Small intestine (tissue), 7 donors: ENCODE measurements at regions not wholly inside any gene's neighbourhood (a gene's known extent, or its start where the extent isn't known, plus 50 kb on each side); places are given as distances from the start of the nearest gene placed in this dataset.
A peak's percentile ranks its signal among the peaks of the same experiment; 100 is the strongest.

Experiments
- DNase-seq, 2 donors: peaks; one replicate each; pipeline versions ENCODE4 v3.0.0 to v3.0.0-alpha.2; 2013
- FAIRE-seq: peaks from 2 replicates; lab custom pipeline; 2012; peaks lifted over from hg19 to GRCh38; lab: Jason Lieb, UNC
- H3K27ac ChIP-seq, 3 donors: one replicate each; pipeline ENCODE4 v1.5.1; 2013; ENCODE audit warnings: low read length in 2 of 3, mild to moderate bottlenecking in 2 of 3, control low read depth in 1 of 3, inconsistent platforms in 1 of 3, low read depth in 1 of 3, moderate library complexity in 1 of 3
- H3K27me3 ChIP-seq, 3 donors: one replicate each; pipeline ENCODE4 v1.6.1; 2013; ENCODE audit warnings: low read length in 3 of 3, inconsistent platforms in 1 of 3; ENCODE audit not compliant: control insufficient read depth in 3 of 3, insufficient read depth in 3 of 3
- H3K36me3 ChIP-seq, 3 donors: one replicate each; pipeline ENCODE4 v1.6.1; 2013; ENCODE audit warnings: low read length in 3 of 3, inconsistent platforms in 1 of 3, low read depth in 1 of 3, mild to moderate bottlenecking in 1 of 3, moderate library complexity in 1 of 3; ENCODE audit not compliant: control insufficient read depth in 3 of 3, insufficient read depth in 2 of 3
- H3K4me1 ChIP-seq, 3 donors: one replicate each; pipeline ENCODE4 v1.6.1; 2013; ENCODE audit warnings: low read length in 2 of 3, inconsistent platforms in 1 of 3, low read depth in 1 of 3, mild to moderate bottlenecking in 1 of 3, moderate library complexity in 1 of 3; ENCODE audit not compliant: control insufficient read depth in 3 of 3, insufficient read depth in 2 of 3
- H3K4me3 ChIP-seq, 3 donors: one replicate each; pipeline ENCODE4 v1.5.1; 2013; ENCODE audit warnings: low read length in 3 of 3, control low read depth in 1 of 3, inconsistent platforms in 1 of 3, low read depth in 1 of 3, mild to moderate bottlenecking in 1 of 3, moderate library complexity in 1 of 3
- H3K9me3 ChIP-seq, 2 donors: one replicate each; pipeline ENCODE4 v1.6.1; 2013; ENCODE audit warnings: low read depth in 1 of 2, low read length in 1 of 2; ENCODE audit not compliant: control insufficient read depth in 2 of 2, insufficient read depth in 1 of 2
- WGBS, 3 donors: extraction: QIAGEN DNeasy Blood & Tissue Kit; methylation state at CpG; one replicate each; pipeline ENCODE4 v1.1.7; 2013; 5-methylcytosine and 5-hydroxymethylcytosine counted together
- donor health status: healthy with polysubstance abuse.
- donor health status: control.
- donor health status: control.
- donor health status: Bipolar disorder and iron deficiency.
- donor health status: healthy.

DNA sequence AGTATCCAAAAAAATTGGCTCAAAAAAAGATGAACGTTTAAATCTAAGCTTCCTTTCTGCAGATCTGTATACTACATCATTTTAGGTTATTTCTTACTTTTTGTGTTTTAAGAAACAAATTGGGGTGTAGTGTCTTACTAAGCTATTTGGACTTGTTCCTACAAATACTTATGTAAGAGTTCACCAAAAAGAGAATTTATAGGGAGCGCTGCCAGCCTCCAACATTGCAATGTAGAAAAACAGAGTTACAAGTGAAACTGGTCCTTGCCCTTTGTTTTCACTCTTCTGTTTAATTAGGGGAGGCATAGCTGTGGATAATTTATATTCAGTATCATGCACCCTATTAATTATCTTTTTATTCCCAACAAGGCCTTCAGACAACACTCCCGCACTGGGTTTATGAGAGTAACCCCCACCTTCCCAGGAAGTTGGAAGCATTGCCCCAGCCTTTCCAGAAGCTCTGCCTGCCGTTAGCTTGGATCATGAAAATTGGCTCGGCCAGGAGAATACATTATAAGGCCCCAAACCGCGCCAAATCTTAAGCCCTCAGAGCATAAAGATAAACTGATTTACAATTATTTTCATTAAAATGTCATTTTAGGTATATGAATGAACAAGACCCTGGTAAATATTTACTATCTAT, 261.8 kb upstream of the KLF6 start:
- Histone ChIP-seq H3K27ac (no peak overlapping the region), H3K36me3 (no peaks in the 10 kb centered on the region), H3K4me3 (no peak overlapping the region), H3K9me3 (no peaks in the 10 kb centered on the region), H3K27me3 (no peaks in the 10 kb centered on the region), H3K4me1 (no peaks in the 10 kb centered on the region)
- WGBS, 3 donors: 66 to 94% (median 85%) methylated on average over 7 of the region's 7 CpGs
- FAIRE-seq: no peak
- DNase-seq: no peak

DNA sequence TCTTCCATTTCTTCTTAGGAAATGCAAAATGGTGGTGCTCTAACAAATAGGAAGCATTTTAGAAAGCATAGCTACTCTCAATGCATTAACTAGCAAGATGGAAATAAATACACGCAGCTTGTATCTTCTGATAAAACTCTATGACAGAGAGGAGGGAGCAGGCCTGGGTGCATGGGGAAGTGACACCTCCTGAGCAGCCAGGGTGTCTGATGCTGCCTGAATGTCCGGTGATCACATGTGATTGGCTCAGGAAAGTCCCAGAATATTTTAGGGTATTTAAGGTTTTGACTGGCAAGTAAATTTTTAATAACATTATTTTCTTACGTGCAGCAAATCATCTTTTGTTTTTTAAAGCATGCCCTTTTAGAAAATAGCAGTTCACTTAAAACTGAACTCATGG, 261.0 kb upstream of the KLF6 start:
- WGBS, 3 donors: 80 to 94% (median 91%) methylated on average over 3 of the region's 3 CpGs
- no peak for FAIRE-seq
- no peak for DNase-seq
- Histone ChIP-seq H3K27ac (no peak overlapping the region), H3K27me3 (no peaks in the 10 kb centered on the region), H3K9me3 (peaks cover 3 to 8% of the 10 kb centered on the region in 2 donors), H3K4me3 (no peak overlapping the region), H3K4me1 (no peaks in the 10 kb centered on the region), H3K36me3 (no peaks in the 10 kb centered on the region)

DNA sequence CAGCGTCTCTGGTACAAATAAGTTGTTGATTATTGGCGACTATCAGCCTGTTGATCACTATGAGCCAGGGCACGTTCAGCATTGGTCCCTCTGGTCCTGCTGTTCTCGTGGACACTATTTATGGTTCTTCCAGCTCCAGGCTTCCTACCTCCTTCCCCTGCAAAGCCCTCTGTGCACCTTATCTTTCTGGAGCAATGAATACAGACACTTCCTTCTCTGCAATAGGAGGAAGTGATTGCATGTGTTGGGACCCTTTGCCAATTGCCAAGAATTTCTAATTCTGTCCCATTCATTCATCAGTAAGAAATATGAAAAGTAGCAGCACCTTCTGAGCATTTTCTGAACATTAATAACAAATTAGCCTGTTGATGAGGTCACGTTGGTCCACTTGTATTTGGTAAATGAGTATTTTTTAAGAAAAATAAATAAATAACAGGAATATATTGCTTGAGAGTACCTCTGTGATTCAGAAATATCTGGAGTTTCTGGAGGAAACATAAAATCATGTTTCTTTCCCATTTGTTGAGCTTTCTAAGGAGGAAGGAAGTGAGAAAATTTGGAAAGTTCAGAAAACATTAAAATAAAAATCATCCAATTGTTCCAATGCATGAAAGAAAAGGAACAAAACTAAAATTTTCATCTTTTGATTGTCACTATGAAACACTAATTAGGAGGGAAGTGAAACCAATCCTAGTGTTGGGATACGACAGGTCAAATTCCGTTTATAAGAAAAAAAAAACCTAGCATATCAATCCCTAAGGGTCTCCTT, 259.1 kb upstream of the KLF6 start:
- FAIRE-seq (no peak), DNase-seq (no peak)
- WGBS, 3 donors: 70 to 78% (median 75%) methylated on average over 7 of the region's 7 CpGs
- Histone ChIP-seq H3K27ac (no peak overlapping the region), H3K4me3 (no peak overlapping the region), H3K27me3 (no peaks in the 10 kb centered on the region), H3K4me1 (no peaks in the 10 kb centered on the region), H3K36me3 (no peaks in the 10 kb centered on the region), H3K9me3 (peaks cover 3 to 12% of the 10 kb centered on the region in 2 donors)

DNA sequence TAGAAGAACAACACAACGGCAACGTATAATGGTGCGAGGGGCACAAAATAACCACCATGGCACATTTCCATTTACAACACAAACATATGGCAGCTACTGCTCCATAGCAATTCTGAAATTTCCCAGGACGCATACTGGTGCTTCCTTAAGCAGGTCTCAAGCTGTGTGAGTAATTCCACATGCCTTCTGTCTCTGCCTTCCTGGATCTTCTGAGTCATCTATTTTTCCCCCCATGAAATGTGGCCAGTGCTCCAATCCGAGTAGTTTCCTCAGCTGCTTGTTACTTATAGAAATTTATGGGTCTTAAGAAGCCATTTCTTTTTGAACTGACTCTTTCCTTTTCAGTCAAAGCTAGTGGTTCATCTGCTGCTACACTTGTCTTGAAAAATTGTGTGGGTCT, 256.6 kb upstream of the KLF6 start:
- 96 to 99% (median 97%) methylated on average over 5 of the region's 5 CpGs for WGBS, 3 donors
- no peak overlapping the region for H3K4me3 ChIP-seq
- H3K27ac ChIP-seq: no peak overlapping the region
- FAIRE-seq: no peak
- no peaks in the 10 kb centered on the region for H3K27me3 ChIP-seq
- DNase-seq: no peak
- H3K9me3 ChIP-seq: peaks cover 3 to 12% of the 10 kb centered on the region in 2 donors
- no peaks in the 10 kb centered on the region for H3K36me3 ChIP-seq
- H3K4me1 ChIP-seq: no peaks in the 10 kb centered on the region

DNA sequence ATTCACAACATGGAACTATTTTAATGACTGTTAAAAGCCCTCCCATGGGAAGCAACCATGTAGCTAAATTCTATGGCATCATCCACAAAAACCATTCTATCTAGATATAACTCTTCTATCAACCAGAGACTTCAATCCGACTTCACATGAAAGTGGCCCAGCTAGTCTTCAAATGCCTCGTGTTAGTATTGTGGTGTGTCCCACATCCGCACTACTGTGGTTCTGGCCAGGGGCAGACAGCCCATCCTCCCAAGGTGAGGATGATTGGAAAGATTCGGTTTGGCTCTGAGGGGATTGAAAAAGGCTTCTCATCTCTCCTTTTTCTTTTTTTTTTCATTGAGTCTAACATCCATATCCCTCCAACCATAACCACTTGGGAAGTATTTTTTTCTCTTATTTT, 253.0 kb upstream of the KLF6 start:
- H3K9me3 ChIP-seq: peaks cover 3 to 12% of the 10 kb centered on the region in 2 donors
- no peak for FAIRE-seq
- no peaks in the 10 kb centered on the region for H3K27me3 ChIP-seq

DNA sequence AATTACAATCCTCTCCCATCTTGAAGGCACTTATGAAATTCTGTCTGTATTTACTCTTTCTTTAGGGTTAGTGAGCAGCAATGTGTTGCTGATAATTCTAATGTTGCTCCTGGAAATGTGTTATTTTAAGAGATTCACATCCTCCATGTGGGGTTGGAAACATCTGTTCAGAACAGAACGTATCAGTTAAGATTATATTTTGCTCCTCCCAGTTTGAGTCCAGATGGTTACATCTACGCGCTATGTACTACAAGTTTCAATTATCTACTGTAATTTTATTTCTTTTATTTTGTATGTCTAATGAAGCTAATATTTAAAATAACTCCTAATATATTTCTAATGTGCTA, 250.6 kb upstream of the KLF6 start:
- no peaks in the 10 kb centered on the region for H3K4me1 ChIP-seq
- H3K27ac ChIP-seq: peak overlapping the region in 1 of 3 donors; percentile 47
- no peaks in the 10 kb centered on the region for H3K9me3 ChIP-seq
- FAIRE-seq (no peak), DNase-seq (no peak)
- 68 to 77% (median 68%) methylated on average over 3 of the region's 3 CpGs for WGBS, 3 donors
- H3K36me3 ChIP-seq: no peaks in the 10 kb centered on the region
- H3K27me3 ChIP-seq: no peaks in the 10 kb centered on the region
- H3K4me3 ChIP-seq: no peak overlapping the region

More for the DNA sequence above, 253.0 kb upstream of the KLF6 start:
- Histone ChIP-seq H3K4me3 (no peak overlapping the region), H3K4me1 (no peaks in the 10 kb centered on the region), H3K27ac (no peak overlapping the region), H3K36me3 (no peaks in the 10 kb centered on the region)
- no peak for DNase-seq
- 84 to 94% (median 94%) methylated on average over 4 of the region's 4 CpGs for WGBS, 3 donors

DNA sequence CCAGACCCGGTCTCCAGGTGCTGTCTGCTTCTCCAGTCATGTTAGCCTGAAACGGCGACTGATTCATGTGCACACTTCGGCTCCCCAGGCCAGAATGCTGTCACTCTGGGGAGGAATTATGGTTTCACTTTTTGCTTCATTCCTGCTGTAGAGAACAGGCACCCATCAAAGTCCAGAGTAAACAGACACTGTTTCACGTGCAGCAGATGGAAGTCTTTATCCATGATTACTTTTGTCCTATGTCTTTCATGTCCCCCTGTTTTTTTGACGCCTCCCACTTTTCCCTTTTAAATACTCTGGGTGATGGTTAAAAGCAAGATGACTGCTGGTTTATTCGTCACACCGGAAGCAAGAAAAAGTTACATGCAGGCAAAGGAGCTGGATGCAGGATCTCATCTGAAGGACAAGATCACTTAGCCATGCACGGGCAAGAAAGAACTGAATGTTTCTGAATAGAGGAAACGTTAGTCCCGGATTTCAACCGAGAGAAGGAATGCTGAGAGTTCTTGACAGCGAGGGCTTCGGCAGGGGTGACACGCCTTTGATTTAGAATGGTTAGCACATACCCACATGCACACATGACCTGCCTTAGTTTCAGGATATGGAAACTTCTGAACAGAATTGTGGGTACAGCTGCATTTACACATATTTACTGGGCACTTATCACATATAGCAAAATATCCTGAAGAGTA, 250.0 kb upstream of the KLF6 start:
- 10 to 34% (median 24%) methylated on average over 15 of the region's 15 CpGs for WGBS, 3 donors
- DNase-seq (peak; percentile 26 to 73), FAIRE-seq (no peak)
- Histone ChIP-seq H3K27me3 (no peaks in the 10 kb centered on the region), H3K4me3 (peak overlapping the region in 1 of 3 donors; percentile 2), H3K9me3 (no peaks in the 10 kb centered on the region), H3K27ac (peak overlapping the region in 2 of 3 donors; percentile 2 to 47), H3K4me1 (no peaks in the 10 kb centered on the region), H3K36me3 (no peaks in the 10 kb centered on the region)

DNA sequence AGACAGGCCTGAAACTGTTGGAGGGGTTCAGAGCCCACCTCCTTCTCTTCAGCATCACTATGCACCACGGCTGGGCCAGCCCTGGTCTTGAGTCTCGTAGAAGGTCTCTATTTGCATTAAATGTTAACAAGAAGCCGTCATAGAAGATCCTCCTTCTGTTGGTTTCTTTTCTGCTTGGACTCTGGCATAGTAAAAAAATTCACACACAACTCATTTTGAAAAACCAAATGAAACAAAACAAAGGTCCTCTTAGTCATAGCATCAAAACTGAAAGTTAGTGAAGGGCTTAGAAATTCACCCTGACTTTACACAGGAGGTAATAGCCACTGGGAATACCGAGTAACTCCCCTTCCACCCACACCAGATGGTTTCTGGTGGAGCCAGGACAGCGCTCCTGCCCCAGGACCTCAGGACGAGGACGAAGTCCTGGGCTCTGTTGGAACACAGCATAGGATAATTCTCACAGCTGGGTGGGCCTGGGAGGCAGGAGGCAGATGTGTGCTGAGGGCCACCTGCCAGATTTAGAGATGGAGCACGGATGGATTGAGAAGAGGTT, 248.4 kb upstream of the KLF6 start:
- Histone ChIP-seq H3K27ac (peak overlapping the region in 1 of 3 donors; percentile 69), H3K4me3 (no peak overlapping the region), H3K36me3 (no peaks in the 10 kb centered on the region), H3K9me3 (no peaks in the 10 kb centered on the region), H3K27me3 (no peaks in the 10 kb centered on the region), H3K4me1 (no peaks in the 10 kb centered on the region)
- DNase-seq: peak in 1 of 2 donors; percentile 21
- WGBS, 3 donors: 56 to 66% (median 57%) methylated on average over 8 of the region's 8 CpGs
- no peak for FAIRE-seq
